Posterior cingulate gyrus (tissue), 11 donors: ENCODE measurements at regions not wholly inside any gene's neighbourhood (a gene's known extent, or its start where the extent isn't known, plus 50 kb on each side); places are given as distances from the start of the nearest gene placed in this dataset.

Experiments used
- DNase-seq, 10 donors: peaks; one replicate each; pipeline versions ENCODE4 v3.0.0 to v3.0.0-alpha.2; 2020 to 2021; ENCODE audit warnings: mixed read lengths in 3 of 10
- intact Hi-C: fragments of 100-400 bp; cut with DNase I; formaldehyde crosslinking; loops from one replicate; pipeline ENCODE4 v1.15.1; 2023

- no peak for DNase-seq
- intact Hi-C loops: no loop called here
Measured at GRCh38 chr3:106014971-106015370, 146.2 kb upstream of the CBLB start.

- no peak for DNase-seq
- intact Hi-C loops: no loop called here
Measured at GRCh38 chr3:106018102-106018501, 149.3 kb upstream of the CBLB start.

- intact Hi-C loops: no loop called here
- DNase-seq: no peak
Measured at GRCh38 chr3:106018929-106019550, 150.2 kb upstream of the CBLB start.

DNA sequence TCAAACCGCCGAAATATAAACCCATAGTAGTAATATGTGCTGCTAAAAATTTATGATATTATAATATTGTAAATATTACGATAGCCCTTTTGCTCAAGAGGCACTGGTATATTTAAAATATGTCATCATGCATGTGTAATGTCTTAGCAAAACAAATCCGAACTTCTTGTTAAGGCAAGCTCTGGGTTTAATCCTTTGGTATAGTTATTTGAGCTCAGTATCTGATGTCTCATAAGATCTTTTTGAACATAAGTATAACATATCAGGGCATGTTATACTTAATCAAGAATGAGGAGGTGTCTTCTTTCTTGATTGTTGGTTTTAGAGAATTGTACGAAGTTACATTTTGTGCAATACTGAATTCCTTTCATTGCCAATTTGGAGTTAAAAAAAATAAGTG lies 154.1 kb upstream of the CBLB start:
- intact Hi-C loops: no loop called here
- DNase-seq: no peak

DNA sequence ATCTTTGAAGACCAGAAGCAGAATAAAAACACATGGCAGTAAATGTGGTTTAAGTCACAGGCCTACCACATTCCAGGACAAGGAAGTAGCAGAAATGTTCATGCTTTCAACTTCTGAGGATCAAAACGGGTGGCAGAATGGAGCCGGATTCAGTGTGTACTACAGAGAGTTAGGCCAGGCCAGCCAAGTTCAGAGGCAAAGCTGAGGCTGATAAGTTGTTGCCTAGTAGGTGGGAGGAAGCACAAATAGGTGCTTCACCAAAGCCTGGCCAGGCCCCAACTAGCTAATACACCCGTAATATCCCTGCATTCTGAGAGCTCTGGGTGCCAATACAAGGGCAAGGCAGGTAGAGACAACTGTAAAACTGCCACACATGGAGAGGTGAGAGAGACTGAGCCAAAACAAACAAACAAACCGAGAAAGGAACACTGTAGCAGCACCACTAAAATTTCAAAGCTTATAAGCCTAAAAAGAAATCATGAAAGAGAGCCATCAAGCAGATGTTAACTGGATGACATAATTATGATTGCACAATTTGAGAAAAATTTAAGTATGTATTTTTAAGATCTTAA lies 156.4 kb upstream of the CBLB start:
- intact Hi-C loops: no loop called here
- DNase-seq: peak in 1 of 10 donors; percentile 66

DNA sequence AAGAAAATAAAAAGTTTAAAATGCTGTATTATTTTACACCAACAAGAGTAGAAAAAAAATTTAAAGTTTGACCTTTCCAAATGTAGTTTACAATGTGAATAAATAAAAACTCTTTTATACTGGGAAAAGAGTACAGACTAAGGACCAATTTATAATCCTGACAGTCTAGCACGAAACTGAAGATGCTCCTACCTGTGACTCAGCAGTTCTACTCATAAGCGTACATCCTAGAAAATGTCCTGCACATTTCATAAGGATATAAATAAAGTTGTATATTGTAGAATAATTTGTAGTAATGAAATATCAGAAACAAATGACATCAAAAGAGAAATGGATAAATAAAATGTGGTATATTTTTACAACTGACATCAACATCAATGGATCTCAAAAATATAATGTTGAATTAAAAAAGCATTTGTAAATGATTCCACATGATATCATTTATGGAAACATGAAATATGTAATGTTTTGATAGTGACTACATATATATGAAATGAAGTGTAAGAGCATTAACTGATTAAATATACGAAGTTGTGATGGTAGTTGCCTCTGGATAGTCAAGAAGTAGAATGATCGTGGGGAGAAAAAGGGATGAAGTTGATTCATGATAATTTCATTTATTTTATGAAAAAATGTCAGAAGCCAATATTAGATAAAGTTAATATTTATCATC lies 161.3 kb upstream of the CBLB start:
- intact Hi-C loops: no loop called here
- DNase-seq: no peak

DNA sequence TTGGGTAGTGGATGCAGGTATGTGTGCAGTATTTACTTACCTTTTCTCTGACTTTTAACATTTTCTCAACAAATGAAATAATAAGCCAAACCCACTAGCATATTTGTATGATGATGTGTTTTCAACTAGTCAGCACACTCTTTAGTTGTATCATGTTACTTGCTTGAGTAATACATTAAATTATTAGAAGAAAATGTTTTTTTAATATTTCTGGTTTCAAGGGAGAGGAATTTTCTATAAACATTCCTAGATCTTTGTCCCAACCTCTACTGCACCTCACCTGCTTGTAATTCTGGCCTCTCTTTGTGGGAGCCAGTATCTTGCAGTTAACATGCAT lies 161.8 kb upstream of the CBLB start:
- intact Hi-C loops: no loop called here
- DNase-seq: no peak

DNA sequence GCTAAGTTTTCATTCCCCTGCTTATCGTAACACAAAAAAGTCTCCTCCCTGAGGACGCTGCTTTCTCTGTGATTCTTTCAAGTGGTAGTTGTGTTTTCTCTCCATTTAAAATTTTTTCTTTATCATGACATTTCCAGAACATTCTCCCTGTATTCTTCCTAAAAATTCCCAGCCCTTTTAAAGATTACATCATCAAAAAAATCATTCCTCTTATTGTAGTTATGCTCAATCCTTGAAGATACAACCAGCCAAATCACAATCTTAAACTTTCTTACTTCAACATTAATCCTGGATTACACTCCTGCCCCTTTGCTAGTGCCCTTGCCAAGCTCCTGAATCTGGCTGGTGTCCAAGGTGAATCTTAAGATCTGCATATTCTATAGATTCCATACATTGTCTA lies 163.7 kb upstream of the CBLB start:
- intact Hi-C loops: no loop called here

GRCh38 chr3:106033654-106034053 lies 164.8 kb upstream of the CBLB start:
- DNase-seq: no peak
- intact Hi-C loops: no loop called here

More for the DNA sequence above, 163.7 kb upstream of the CBLB start:
- DNase-seq: no peak

- intact Hi-C loops: no loop called here
- DNase-seq: no peak
Measured at GRCh38 chr3:106034313-106034712, 165.5 kb upstream of the CBLB start.

GRCh38 chr3:106035619-106036018 lies 166.8 kb upstream of the CBLB start:
- no peak for DNase-seq
- intact Hi-C loops: no loop called here

GRCh38 chr3:106036696-106037095 lies 167.9 kb upstream of the CBLB start:
- no peak for DNase-seq

GRCh38 chr3:106047221-106047620 lies 178.4 kb upstream of the CBLB start:
- intact Hi-C loops: no loop called here
- no peak for DNase-seq

More at GRCh38 chr3:106036696-106037095, 167.9 kb upstream of the CBLB start:
- intact Hi-C loops: no loop called here

- intact Hi-C loops: no loop called here
- DNase-seq: no peak
Measured at GRCh38 chr3:106048946-106049481, 180.2 kb upstream of the CBLB start.

GRCh38 chr3:106049821-106050220 lies 181.0 kb upstream of the CBLB start:
- intact Hi-C loops: no loop called here

GRCh38 chr3:106056931-106057330 lies 188.1 kb upstream of the CBLB start:
- no peak for DNase-seq
- intact Hi-C loops: no loop called here

More at GRCh38 chr3:106049821-106050220, 181.0 kb upstream of the CBLB start:
- DNase-seq: no peak

GRCh38 chr3:106058475-106058874 lies 189.7 kb upstream of the CBLB start:
- no peak for DNase-seq
- intact Hi-C loops: no loop called here

DNA sequence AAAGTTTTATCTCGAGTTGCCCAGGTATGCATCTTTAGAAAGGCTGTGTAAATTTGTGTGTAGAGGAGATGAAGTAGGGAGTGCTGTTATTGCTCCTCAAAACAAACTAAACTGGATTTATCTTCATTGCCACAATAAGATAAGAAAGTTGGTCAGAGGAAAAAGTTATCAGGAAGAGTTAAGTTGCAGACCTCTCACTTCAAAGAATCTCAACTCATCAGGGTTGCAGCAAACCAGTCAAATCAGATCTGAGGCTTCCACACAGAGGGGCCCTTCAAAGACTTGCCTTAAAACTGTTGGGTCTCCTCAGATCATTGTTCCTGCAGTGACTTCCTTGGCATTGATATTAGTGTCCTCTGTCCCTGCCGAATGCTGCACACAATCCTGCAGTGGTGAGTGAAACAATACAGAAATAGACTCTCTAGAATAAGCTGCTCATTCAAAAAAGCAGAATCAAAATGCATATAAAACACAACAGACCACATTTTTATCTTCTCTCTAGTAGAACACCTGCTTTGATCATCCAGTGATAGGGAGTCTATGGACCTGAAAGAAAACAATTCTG lies 191.2 kb upstream of the CBLB start:
- intact Hi-C loops: no loop called here
- DNase-seq: no peak

DNA sequence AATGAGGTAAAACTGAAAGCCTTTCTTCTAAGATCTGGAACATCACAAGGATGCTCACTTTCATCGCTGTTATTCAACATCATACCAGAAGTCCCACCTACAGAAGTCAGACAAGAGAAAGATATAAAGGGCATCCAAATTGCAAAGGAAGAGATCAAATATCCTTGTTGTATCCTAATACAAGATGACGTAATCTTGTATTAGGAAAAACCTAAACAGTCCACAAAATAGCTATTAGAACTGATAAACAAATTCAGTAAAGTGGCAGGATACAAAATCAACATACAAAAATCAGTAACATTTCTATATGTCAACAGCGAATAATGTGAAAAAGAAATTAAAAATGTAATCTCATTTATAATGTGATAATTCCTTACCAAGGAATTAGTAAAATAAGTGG lies 195.1 kb upstream of the CBLB start:
- intact Hi-C loops: no loop called here

DNA sequence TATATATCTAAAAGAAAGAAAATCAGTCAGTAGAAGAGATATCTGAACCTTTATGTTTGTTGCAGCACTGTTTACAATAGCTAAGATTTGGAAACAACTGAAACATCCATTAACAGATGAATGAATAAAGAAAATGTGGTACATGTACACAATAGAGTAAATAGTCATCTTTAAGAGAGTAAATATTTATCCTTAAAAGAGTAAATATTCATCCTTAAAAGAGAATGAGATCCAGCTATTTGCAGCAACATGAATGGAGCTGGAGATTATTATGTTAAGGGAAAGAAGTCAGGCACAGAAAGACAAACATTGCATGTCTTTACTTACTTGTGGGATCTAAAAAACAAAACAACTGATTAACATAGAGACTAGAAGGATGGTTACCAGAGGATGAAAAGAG lies 197.0 kb upstream of the CBLB start:
- DNase-seq: no peak
- intact Hi-C loops: no loop called here

More for the DNA sequence above, 195.1 kb upstream of the CBLB start:
- DNase-seq: no peak

DNA sequence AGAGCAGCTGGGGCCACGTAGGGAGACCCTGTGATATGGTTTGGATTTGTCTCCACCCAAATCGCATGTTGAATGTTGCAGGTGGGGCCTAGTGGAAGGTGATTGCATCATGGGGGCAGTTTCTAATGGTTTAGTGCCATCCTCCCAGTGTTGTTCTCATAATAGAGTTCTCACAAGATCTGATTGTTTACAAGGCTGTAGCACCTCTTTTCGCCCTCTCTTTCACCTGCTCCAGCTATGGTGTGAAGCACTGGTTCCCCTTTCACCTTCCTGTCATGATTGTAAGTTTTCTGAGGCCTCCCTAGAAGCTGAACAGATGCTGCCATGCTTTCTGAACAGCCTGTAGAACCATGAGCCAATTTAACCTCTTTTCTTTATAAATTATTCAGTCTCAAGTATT lies 198.9 kb upstream of the CBLB start:
- intact Hi-C loops: no loop called here

DNA sequence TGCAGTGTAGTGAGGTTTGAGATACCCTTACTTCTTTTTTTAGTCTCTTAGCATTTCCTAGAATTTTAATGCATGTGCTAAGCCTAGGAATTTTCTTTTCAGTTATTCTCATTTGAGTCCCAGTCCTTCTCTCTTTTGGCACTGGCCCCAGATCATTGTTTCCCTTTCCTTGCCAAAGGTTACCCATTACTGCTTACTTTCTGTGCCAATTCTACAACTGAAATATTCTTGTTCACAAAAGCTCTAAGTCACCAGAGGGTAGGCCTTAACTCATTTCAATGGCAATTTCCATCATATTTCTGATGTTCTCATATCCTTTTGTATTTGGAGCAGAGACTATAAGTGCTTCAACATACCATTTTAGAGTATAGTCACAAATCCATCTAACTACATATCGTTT lies 199.6 kb upstream of the CBLB start:
- no peak for DNase-seq

More for the DNA sequence above, 198.9 kb upstream of the CBLB start:
- no peak for DNase-seq

More for the DNA sequence above, 199.6 kb upstream of the CBLB start:
- intact Hi-C loops: no loop called here
